ENCODE measurements at regions not wholly inside any gene's neighbourhood (a gene's known extent, or its start where the extent isn't known, plus 50 kb on each side); places are given as distances from the start of the nearest gene placed in this dataset.
"Not testable (repeated sequence)": the region's sequence is repeated elsewhere in the genome, so short reads cannot be mapped to it uniquely, and the experiment has no call there.

- H3K4me3 ChIP-seq (ENCODE audit: low read depth, low read length) = no peak overlapping the region
These were observed 77.5 kb upstream of the CACUL1 start for GRCh38 chr10:118832241-118832651.

GRCh38 chr10:118834370-118834769 lies 79.6 kb upstream of the CACUL1 start:
- not testable (repeated sequence) for H3K4me3 ChIP-seq (ENCODE audit: low read depth, low read length); DNase-seq (ENCODE audit: low read depth)

More at GRCh38 chr10:118832241-118832651, 77.5 kb upstream of the CACUL1 start:
- no peak for DNase-seq (ENCODE audit: low read depth)

DNA sequence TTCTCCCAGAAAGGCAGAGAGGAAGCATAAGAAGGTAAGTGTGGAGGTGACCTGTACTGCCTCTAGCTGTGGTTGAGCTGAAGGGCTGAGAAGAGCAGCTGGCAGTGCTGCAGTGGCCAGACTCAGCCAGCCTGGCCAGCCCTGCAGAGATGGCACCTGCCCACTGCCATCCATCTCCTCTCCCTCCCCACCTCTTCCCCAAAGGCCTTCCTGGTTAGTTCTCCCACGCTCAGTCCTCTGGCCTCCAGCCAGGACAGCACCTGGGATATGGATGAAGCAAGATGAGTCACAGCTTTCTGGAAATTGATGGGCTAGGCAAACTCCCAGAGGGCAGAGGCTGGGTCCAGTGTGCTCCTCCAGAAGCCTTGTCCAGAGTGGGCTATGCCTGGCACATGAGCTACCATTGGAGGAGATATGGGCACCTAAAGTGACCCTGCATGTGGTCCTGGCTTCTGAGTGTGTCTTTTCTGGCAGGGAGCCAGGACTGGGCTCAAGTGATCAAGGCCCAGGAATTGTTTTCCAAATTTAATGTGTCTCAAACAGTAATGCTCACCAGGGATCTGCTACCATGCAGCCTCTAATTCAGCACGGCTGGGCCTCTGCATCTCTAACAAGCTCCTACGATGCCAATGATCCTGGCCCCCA lies 81.0 kb upstream of the CACUL1 start:
- H3K4me3 ChIP-seq (ENCODE audit: low read depth, low read length) = no peak overlapping the region
- DNase-seq (ENCODE audit: low read depth) = no peak

GRCh38 chr10:118838364-118838763 lies 83.6 kb upstream of the CACUL1 start:
- no peak for DNase-seq (ENCODE audit: low read depth)
- H3K4me3 ChIP-seq (ENCODE audit: low read depth, low read length) = no peak overlapping the region

DNA sequence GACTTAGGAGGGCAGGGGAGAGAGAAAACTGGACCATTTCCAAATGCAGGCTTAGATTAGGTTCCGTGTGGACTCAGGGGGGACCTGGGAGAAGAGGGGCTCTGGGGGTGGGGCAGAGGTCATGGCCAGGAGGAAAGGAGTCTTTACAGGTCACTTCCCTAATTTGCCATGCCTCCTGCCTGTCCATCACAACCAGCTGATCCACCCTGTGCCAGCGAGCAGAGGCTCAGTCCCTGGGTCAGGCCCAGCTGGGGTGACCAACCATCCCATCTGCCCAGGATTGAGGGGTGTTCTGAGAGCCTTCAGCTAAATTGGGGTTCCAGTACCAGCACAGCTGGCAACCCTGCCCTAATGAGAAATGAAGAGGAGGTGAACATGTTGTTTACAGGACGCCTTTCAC lies 84.6 kb upstream of the CACUL1 start:
- H3K4me3 ChIP-seq (ENCODE audit: low read depth, low read length) = no peak overlapping the region
- DNase-seq (ENCODE audit: low read depth) = no peak

DNA sequence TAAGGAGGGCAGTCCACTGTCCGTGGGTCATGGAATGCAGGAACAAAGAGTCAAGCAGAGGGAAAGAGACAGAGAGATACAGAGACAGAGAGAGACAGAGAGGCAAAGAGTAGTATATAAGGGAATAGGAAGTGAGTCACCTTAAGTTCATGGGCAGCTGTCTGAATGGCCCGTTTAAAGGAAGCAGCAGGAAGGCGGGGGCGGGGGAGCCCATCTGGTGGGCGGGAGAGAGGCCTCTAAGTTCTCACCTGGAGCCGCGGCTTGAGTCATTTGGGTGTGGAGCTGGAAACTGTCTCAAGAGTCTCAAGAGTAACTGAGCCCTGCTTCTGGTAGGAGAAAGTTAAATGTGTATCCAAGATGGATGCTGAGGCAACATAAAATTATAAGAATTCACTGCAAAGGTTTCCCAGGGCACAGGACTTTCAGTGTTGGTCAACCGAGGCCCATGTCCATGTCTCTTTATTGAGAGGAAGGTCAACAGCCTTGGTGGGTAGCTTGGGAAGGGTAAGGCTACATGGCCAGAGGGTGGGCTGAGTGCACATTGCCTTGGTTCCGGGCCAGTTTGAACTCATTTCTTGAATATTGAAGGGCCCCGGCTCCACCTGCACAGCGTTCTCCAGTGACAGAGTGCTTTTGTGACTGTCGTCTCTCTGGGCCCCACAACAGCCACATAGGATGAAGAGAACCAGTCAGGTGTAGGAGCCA lies 85.5 kb upstream of the CACUL1 start:
- DNase-seq (ENCODE audit: low read depth) = no peak
- H3K4me3 ChIP-seq (ENCODE audit: low read depth, low read length) = no peak overlapping the region

DNA sequence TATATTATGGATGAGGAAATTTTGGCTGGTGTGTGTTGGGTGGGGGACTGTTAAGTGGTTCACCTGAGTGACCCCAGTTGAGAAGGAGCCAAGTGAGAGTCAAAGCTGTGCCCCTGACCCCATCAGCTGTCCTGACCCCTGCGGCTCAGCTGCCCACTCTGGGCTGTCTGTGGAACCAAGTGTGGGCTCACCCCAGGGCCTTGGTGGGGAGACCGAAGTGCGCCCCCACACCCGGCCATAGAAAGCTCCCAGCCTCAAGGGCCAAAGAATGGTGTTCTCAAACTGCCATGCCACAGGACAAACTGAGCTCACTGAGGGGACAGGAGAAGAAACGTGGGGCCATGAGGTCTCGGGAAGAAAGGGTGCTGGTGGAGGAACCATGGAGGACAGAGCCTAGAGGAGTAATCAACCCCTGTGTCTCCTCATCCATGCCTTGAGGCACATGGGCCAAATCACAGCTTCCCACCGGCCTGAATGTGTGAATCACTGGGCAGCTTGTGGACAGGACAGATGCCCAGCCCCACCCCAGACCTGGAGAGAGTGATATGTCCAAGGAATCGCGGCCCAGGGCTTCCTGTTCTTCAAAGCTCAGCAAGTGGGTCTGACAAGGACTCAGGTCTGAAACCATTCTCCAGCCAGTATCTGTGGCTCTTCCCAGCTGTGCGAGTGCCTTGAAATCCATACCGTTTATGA lies 86.2 kb upstream of the CACUL1 start:
- no peak overlapping the region for H3K4me3 ChIP-seq (ENCODE audit: low read depth, low read length)
- no peak for DNase-seq (ENCODE audit: low read depth)

GRCh38 chr10:118841881-118842605 lies 87.3 kb upstream of the CACUL1 start:
- DNase-seq (ENCODE audit: low read depth) = no peak
- H3K4me3 ChIP-seq (ENCODE audit: low read depth, low read length) = no peak overlapping the region

DNA sequence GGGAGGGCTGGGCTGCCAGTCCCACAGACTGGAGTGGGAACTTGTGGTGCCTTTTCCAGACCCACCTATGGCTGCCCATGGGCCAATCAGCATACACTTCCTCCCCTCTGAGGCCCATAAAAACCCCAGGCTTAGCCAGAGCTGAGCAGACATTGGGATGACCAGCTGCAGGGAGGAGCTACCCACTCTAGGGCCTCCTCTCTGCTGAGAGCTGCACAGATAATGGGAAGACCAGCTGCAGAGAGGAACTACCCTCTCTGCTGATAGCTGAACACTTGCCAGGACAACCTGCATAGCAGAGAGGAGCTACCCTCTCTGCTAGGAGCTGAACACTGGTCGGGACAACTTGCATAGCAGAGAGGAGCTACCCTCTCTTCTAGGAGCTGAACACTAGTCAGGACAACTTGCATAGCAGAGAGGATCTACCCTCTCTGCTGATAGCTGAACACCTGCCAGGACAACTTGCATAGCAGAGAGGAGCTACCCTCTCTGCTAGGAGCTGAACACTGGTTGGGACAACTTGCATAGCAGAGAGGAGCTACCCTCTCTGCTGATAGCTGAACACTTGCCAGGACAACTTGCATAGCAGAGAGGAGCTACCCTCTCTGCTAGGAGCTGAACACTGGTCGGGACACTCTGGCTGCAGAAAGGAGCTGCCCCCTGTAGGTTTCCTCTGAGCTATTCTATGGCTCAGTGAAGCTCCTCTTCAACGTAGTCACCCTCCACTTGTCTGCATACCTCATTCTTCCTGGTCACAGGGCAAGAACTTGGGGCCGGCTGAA lies 88.3 kb upstream of the CACUL1 start:
- no peak for DNase-seq (ENCODE audit: low read depth)
- H3K4me3 ChIP-seq (ENCODE audit: low read depth, low read length) = no peak overlapping the region

DNA sequence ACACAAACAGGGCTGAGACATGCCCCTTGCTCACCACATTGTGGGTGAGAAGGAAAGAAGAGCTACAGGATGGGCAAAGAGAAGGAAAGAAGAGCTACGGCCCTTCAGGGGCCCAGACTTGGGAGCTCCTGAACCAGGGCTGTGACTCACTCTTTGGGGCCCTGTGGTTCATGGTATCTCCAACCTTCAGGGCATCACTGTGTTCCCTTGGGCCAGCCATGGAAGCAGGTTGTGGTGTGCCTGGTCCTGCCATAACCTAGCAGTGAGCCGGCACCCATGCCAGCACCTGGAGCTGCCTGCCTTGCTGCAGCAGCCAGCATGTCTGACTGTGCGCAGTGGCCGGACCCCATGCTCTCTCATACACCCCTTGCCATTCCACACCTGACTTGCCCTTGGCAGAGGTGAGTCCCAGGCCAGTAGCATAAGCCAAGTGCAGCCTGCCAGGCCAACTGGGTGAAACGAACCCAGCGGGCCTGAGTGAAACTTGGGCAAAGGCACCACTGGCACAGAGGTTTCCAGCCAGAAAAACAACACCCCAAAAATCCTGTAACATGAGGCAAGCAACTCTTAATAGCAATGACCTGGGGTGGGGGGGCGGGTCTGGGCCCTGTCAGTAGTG lies 89.0 kb upstream of the CACUL1 start:
- no peak for DNase-seq (ENCODE audit: low read depth)
- H3K4me3 ChIP-seq (ENCODE audit: low read depth, low read length) = no peak overlapping the region

DNA sequence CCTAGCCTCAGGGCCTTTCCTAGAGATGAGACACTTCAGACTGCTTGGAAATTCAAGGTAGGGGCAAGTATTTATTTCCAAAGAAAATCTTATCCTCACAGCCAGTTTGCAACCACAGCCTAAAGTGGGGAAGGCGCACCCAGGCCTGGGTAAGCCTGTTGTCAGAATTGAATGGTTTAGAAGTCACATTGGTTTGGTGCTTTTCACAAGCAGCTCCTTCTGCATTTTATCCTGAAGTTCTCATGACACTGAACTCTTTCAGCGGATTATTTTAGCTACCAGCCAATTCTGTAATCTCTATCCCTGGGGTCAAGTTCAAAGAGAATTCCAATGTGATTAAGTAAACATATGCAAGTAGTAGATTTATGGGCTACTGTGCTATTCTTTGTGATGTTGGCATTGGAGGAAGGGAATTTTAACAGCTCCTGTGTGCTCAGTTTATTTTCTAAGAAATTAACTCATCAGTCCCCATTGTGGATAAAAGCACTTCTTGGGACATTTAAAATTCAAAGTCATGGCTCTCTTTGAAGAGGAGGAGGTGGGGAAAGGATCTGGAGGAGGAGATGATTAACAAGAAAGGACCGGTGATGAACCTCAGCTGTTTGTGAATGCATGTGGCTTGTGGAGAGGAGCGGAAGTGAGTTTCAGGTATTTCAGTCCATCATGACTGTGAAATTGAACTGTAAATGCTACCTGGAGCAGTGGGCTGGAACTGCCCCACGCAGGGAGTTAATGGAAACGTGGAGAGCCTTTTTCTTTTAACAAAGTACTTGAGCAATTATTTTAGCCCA lies 90.2 kb upstream of the CACUL1 start:
- H3K4me3 ChIP-seq (ENCODE audit: low read depth, low read length) = no peak overlapping the region
- DNase-seq (ENCODE audit: low read depth) = no peak

DNA sequence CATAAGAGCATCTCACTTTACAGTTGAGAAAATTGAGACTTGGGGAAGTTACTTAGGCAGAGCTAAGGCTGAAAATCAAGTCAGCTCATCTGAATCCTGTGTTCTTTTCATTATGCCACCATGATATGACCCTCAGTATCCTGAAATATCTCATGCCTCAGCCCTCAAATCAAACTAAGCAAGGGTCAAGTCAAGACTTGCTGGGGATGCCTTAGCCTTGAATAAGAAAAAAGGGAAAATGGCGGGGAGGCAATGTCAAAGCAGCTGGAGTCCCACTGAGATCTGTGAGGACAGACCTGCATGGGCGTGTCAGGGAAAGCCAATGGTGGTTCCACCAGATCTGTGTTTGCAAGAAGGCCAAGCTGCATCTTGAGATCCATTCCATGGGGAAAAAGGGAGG lies 91.0 kb upstream of the CACUL1 start:
- no peak overlapping the region for H3K4me3 ChIP-seq (ENCODE audit: low read depth, low read length)
- no peak for DNase-seq (ENCODE audit: low read depth)

GRCh38 chr10:118850418-118851061 lies 95.8 kb upstream of the CACUL1 start:
- DNase-seq (ENCODE audit: low read depth) = no peak
- H3K4me3 ChIP-seq (ENCODE audit: low read depth, low read length) = no peak overlapping the region

GRCh38 chr10:118851062-118852035 lies 96.6 kb upstream of the CACUL1 start:
- DNase-seq (ENCODE audit: low read depth) = no peak
- no peak overlapping the region for H3K4me3 ChIP-seq (ENCODE audit: low read depth, low read length)

GRCh38 chr10:118853916-118854315 lies 99.1 kb upstream of the CACUL1 start:
- no peak for DNase-seq (ENCODE audit: low read depth)
- no peak overlapping the region for H3K4me3 ChIP-seq (ENCODE audit: low read depth, low read length)

GRCh38 chr10:118856106-118856505 lies 101.3 kb upstream of the CACUL1 start:
- DNase-seq (ENCODE audit: low read depth) = no peak

More at GRCh38 chr10:118856106-118856505, 101.3 kb upstream of the CACUL1 start:
- no peak overlapping the region for H3K4me3 ChIP-seq (ENCODE audit: low read depth, low read length)
